H54 (cell line): ENCODE measurements at regions not wholly inside any gene's neighbourhood (a gene's known extent, or its start where the extent isn't known, plus 50 kb on each side); places are given as distances from the start of the nearest gene placed in this dataset.

Source experiments
- DNase-seq: peaks from one replicate; pipeline ENCODE4 v3.0.0; 2011; ENCODE audit warnings: low spot score, mixed read lengths; ENCODE audit not compliant: insufficient read length
- FAIRE-seq: peaks from 3 replicates; lab custom pipeline; 2011; peaks lifted over from hg19 to GRCh38; lab: Jason Lieb, UNC
- POLR2A ChIP-seq: IDR thresholded peaks from 2 replicates; pipeline ENCODE4 v1.6.1; 2011; ENCODE audit warnings: low read depth, mild to moderate bottlenecking, low read length

- DNase-seq (no peak), FAIRE-seq (no peak)
- no peak for TF ChIP-seq POLR2A
Measured at GRCh38 chr3:124518350-124518749, 211.9 kb upstream of the UMPS start.

- DNase-seq (no peak), FAIRE-seq (no peak)
- no peak for TF ChIP-seq POLR2A
Measured at GRCh38 chr3:124519591-124520194, 210.6 kb upstream of the UMPS start.

- no peak for DNase-seq
- TF ChIP-seq POLR2A: no peak
- FAIRE-seq: no peak
Measured at GRCh38 chr3:124520970-124521369, 209.3 kb upstream of the UMPS start.

- DNase-seq (no peak), FAIRE-seq (no peak)
- no peak for TF ChIP-seq POLR2A
Measured at GRCh38 chr3:124522082-124522625, 208.1 kb upstream of the UMPS start.

- FAIRE-seq (no peak), DNase-seq (no peak)
- TF ChIP-seq POLR2A: no peak
Measured at GRCh38 chr3:124526601-124527000, 203.7 kb upstream of the UMPS start.

- TF ChIP-seq POLR2A: no peak
- no peak for DNase-seq
- FAIRE-seq: no peak
Measured at GRCh38 chr3:124529826-124530571, 200.3 kb upstream of the UMPS start.

GRCh38 chr3:124530916-124531315 lies 199.3 kb upstream of the UMPS start:
- TF ChIP-seq POLR2A: no peak
- DNase-seq: no peak

GRCh38 chr3:124532071-124532470 lies 198.2 kb upstream of the UMPS start:
- FAIRE-seq: no peak
- no peak for DNase-seq
- TF ChIP-seq POLR2A: no peak

More at GRCh38 chr3:124530916-124531315, 199.3 kb upstream of the UMPS start:
- FAIRE-seq: no peak

- DNase-seq (no peak), FAIRE-seq (no peak)
- TF ChIP-seq POLR2A: no peak
Measured at GRCh38 chr3:124535306-124535705, 194.9 kb upstream of the UMPS start.

- FAIRE-seq (no peak), DNase-seq (no peak)
- TF ChIP-seq POLR2A: no peak
Measured at GRCh38 chr3:124540550-124541211, 189.6 kb upstream of the UMPS start.

GRCh38 chr3:124542214-124542869 lies 187.9 kb upstream of the UMPS start:
- no peak for DNase-seq
- TF ChIP-seq POLR2A: no peak
- FAIRE-seq: no peak

GRCh38 chr3:124545891-124546290 lies 184.4 kb upstream of the UMPS start:
- TF ChIP-seq POLR2A: no peak
- no peak for FAIRE-seq
- no peak for DNase-seq

GRCh38 chr3:124552224-124552623 lies 178.0 kb upstream of the UMPS start:
- FAIRE-seq (no peak), DNase-seq (no peak)
- TF ChIP-seq POLR2A: no peak

GRCh38 chr3:124553178-124553577 lies 177.1 kb upstream of the UMPS start:
- no peak for FAIRE-seq
- no peak for TF ChIP-seq POLR2A
- no peak for DNase-seq

- no peak for FAIRE-seq
- no peak for DNase-seq
- TF ChIP-seq POLR2A: no peak
Measured at GRCh38 chr3:124556636-124557035, 173.6 kb upstream of the UMPS start.
